HEK293 (cell line): ENCODE measurements at regions not wholly inside any gene's neighbourhood (a gene's known extent, or its start where the extent isn't known, plus 50 kb on each side); places are given as distances from the start of the nearest gene placed in this dataset.

Experiments used
- CTCF ChIA-PET: fragments of 350-600 bp; formaldehyde crosslinking; extraction: SDS; loops from one replicate; lab custom pipeline; 2021; ENCODE audit warnings: antibody characterized with exemption; lab: Yijun Ruan, JAX
- POLR2A ChIA-PET: fragments of 300-600 bp; formaldehyde crosslinking; extraction: SDS; loops from one replicate; lab custom pipeline; 2020; ENCODE audit warnings: antibody characterized with exemption, inconsistent platforms; lab: Yijun Ruan, JAX
- H3K27ac ChIP-seq: fragments of 200-500 bp; sonication (Bioruptor generic); 2 replicates; pipeline ENCODE4 v1.5.1; 2014; ENCODE audit warnings: low read depth, low read length, control low read depth, inconsistent platforms; ENCODE audit errors: extremely low read depth
- H3K36me3 ChIP-seq, 2 experiments: fragments of 200-500 bp in 1 of 2; sonication (Bioruptor generic) in 1 of 2; 1 replicate in 1 of 2; 2 replicates in 1 of 2; pipeline ENCODE4 v1.5.1; 2014 to 2017; ENCODE audit warnings: inconsistent platforms in 2 of 2, low read length in 2 of 2; ENCODE audit not compliant: control insufficient read depth in 2 of 2, insufficient read depth in 1 of 2
- H3K4me1 ChIP-seq: fragments of 200-500 bp; sonication (Bioruptor generic); 2 replicates; pipeline ENCODE4 v1.5.1; 2014; ENCODE audit warnings: mild to moderate bottlenecking, low read length, inconsistent platforms; ENCODE audit not compliant: control insufficient read depth, insufficient read depth
- H3K4me3 ChIP-seq: 2 replicates; pipeline ENCODE4 v1.5.1; 2011; ENCODE audit warnings: low read depth, mild to moderate bottlenecking, control low read depth, low read length, moderate library complexity
- H3K9me3 ChIP-seq: fragments of 200-500 bp; sonication (Bioruptor generic); 2 replicates; pipeline ENCODE4 v1.5.1; 2014; ENCODE audit warnings: low read depth, low read length, inconsistent platforms; ENCODE audit not compliant: control insufficient read depth, insufficient read depth
- GLIS2 ChIP-seq: fragments of 450-650 bp; formaldehyde crosslinking; IDR thresholded peaks from 2 replicates; pipeline ENCODE4 v1.5.1; 2016; ENCODE audit warnings: missing biosample characterization, missing genetic modification characterization
- IKZF3 ChIP-seq: fragments of 450-650 bp; IDR thresholded peaks from 2 replicates; pipeline ENCODE4 v1.5.0; 2018; ENCODE audit warnings: missing biosample characterization, mild to moderate bottlenecking, missing genetic modification characterization, moderate library complexity
- KLF10 ChIP-seq: fragments of 450-650 bp; IDR thresholded peaks from 2 replicates; pipeline ENCODE4 v1.5.1; 2018; ENCODE audit warnings: missing biosample characterization, mild to moderate bottlenecking, missing genetic modification characterization
- KLF8 ChIP-seq: fragments of 450-650 bp; formaldehyde crosslinking; IDR thresholded peaks from 2 replicates; pipeline ENCODE4 v1.5.1; 2016; ENCODE audit warnings: missing biosample characterization, missing genetic modification characterization
- OSR2 ChIP-seq: fragments of 450-650 bp; formaldehyde crosslinking; IDR thresholded peaks from 2 replicates; pipeline ENCODE4 v1.5.1; 2016; ENCODE audit warnings: missing biosample characterization, missing genetic modification characterization
- SP2 ChIP-seq: fragments of 450-650 bp; formaldehyde crosslinking; IDR thresholded peaks from 2 replicates; pipeline ENCODE4 v1.5.1; 2016; ENCODE audit warnings: missing biosample characterization, missing genetic modification characterization
- TCF7L2 ChIP-seq: IDR thresholded peaks from 2 replicates; pipeline ENCODE4 v1.6.1; 2011; ENCODE audit warnings: low read depth, mild to moderate bottlenecking, inconsistent platforms, low read length, moderate library complexity, borderline replicate concordance
- YY1 ChIP-seq: fragments of 450-650 bp; formaldehyde crosslinking; IDR thresholded peaks from 2 replicates; pipeline ENCODE4 v1.5.1; 2018; ENCODE audit warnings: missing biosample characterization, missing genetic modification characterization
- ZBTB48 ChIP-seq: fragments of 450-650 bp; formaldehyde crosslinking; IDR thresholded peaks from 2 replicates; pipeline ENCODE4 v1.5.1; 2016; ENCODE audit warnings: missing biosample characterization, missing genetic modification characterization
- ZNF112 ChIP-seq: fragments of 450-650 bp; formaldehyde crosslinking; IDR thresholded peaks from 2 replicates; pipeline ENCODE4 v1.5.0; 2017; ENCODE audit warnings: missing biosample characterization, missing genetic modification characterization
- ZNF121 ChIP-seq: fragments of 450-650 bp; formaldehyde crosslinking; IDR thresholded peaks from 2 replicates; pipeline ENCODE4 v1.5.1; 2016; ENCODE audit warnings: missing biosample characterization, missing genetic modification characterization
- ZNF133 ChIP-seq: fragments of 450-650 bp; formaldehyde crosslinking; IDR thresholded peaks from 2 replicates; pipeline ENCODE4 v1.5.1; 2016; ENCODE audit warnings: missing biosample characterization, missing genetic modification characterization
- ZNF138 ChIP-seq: fragments of 450-650 bp; formaldehyde crosslinking; IDR thresholded peaks from 2 replicates; pipeline ENCODE4 v1.5.1; 2016; ENCODE audit warnings: missing biosample characterization, missing genetic modification characterization, borderline replicate concordance
- ZNF175 ChIP-seq: fragments of 450-650 bp; formaldehyde crosslinking; IDR thresholded peaks from 2 replicates; pipeline ENCODE4 v1.5.1; 2016; ENCODE audit warnings: missing biosample characterization, missing genetic modification characterization
- ZNF19 ChIP-seq: fragments of 450-650 bp; formaldehyde crosslinking; IDR thresholded peaks from 2 replicates; pipeline ENCODE4; 2016; ENCODE audit warnings: missing biosample characterization, missing genetic modification characterization, low read depth
- ZNF239 ChIP-seq: fragments of 450-650 bp; formaldehyde crosslinking; IDR thresholded peaks from 2 replicates; pipeline ENCODE4 v1.5.1; 2016; ENCODE audit warnings: missing biosample characterization, missing genetic modification characterization
- ZNF404 ChIP-seq: fragments of 450-650 bp; formaldehyde crosslinking; IDR thresholded peaks from 2 replicates; pipeline ENCODE4 v1.5.1; 2017; ENCODE audit warnings: missing biosample characterization, missing genetic modification characterization
- ZNF510 ChIP-seq: fragments of 450-650 bp; formaldehyde crosslinking; IDR thresholded peaks from 2 replicates; pipeline ENCODE4 v1.5.1; 2018; ENCODE audit warnings: mild to moderate bottlenecking, missing genetic modification characterization, missing biosample characterization; ENCODE audit not compliant: insufficient replicate concordance
- ZNF555 ChIP-seq: fragments of 450-650 bp; formaldehyde crosslinking; conservative IDR thresholded peaks from 2 replicates; pipeline ENCODE4 v1.5.1; 2017; ENCODE audit warnings: missing biosample characterization, mild to moderate bottlenecking, missing genetic modification characterization, inconsistent platforms
- ZNF560 ChIP-seq: fragments of 450-650 bp; formaldehyde crosslinking; IDR thresholded peaks from 2 replicates; pipeline ENCODE4 v1.5.1; 2017; ENCODE audit warnings: missing biosample characterization, missing genetic modification characterization, borderline replicate concordance
- ZNF610 ChIP-seq: fragments of 450-650 bp; formaldehyde crosslinking; IDR thresholded peaks from 2 replicates; pipeline ENCODE4 v1.5.1; 2016; ENCODE audit warnings: missing biosample characterization, missing genetic modification characterization, borderline replicate concordance
- ZNF623 ChIP-seq: fragments of 450-650 bp; formaldehyde crosslinking; IDR thresholded peaks from 2 replicates; pipeline ENCODE4 v1.5.1; 2016; ENCODE audit warnings: missing biosample characterization, missing genetic modification characterization
- ZNF626 ChIP-seq: fragments of 450-650 bp; sonication (Bioruptor Pico); formaldehyde crosslinking; IDR thresholded peaks from 2 replicates; pipeline ENCODE4 v1.5.1; 2018; ENCODE audit warnings: missing biosample characterization, missing genetic modification characterization, inconsistent platforms
- ZNF654 ChIP-seq: fragments of 450-650 bp; formaldehyde crosslinking; IDR thresholded peaks from 2 replicates; pipeline ENCODE4 v1.5.1; 2016; ENCODE audit warnings: low read depth, missing biosample characterization, missing genetic modification characterization
- TF ChIP-seq, protein P1 (sequence below): fragments of 450-650 bp; formaldehyde crosslinking; IDR thresholded peaks from 2 replicates; pipeline ENCODE4 v1.5.1; 2017; ENCODE audit warnings: missing biosample characterization, mild to moderate bottlenecking, missing genetic modification characterization, moderate library complexity
- TF ChIP-seq, protein P2 (sequence below): fragments of 450-650 bp; formaldehyde crosslinking; IDR thresholded peaks from 2 replicates; pipeline ENCODE4 v1.5.1; 2016; ENCODE audit warnings: missing biosample characterization, missing genetic modification characterization
- TF ChIP-seq, protein P3 (sequence below): sonication (generic); formaldehyde crosslinking; IDR thresholded peaks from 2 replicates; pipeline ENCODE4 v1.8.1; 2022; ENCODE audit warnings: mild to moderate bottlenecking, moderate library complexity, missing genetic modification reagents
- TF ChIP-seq, protein P4 (sequence below): fragments of 450-650 bp; formaldehyde crosslinking; IDR thresholded peaks from 2 replicates; pipeline ENCODE4 v1.5.1; 2016; ENCODE audit warnings: missing biosample characterization, missing genetic modification characterization

DNA sequence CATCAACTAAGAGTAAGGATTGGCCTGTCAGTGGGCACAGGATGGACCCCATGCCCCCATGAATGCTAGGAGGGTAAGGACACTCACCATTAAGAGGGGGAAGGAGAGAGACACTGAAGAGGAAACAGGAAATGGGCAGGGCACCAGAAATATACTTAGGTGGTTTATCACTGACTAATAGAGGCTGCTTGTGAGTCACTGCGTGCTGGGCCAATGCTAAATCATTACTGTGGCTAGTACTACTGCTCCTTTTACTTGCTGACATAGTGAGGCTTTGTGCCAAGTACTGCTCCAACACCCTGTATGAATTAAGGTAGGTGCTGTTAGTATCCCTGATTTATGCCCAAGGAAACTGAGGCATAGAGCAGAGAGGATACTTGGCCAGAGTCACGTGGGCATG lies 130.4 kb upstream of the FRMPD4 start:
- Histone ChIP-seq H3K36me3 (no peaks in the 10 kb centered on the region), H3K27ac (no peak overlapping the region), H3K4me1 (no peaks in the 10 kb centered on the region; the same call in 1 of the 2 replicates), H3K4me3 (no peak overlapping the region), H3K9me3 (no peaks in the 10 kb centered on the region; the same call in 1 of the 2 replicates)
- POLR2A ChIA-PET, result no interaction called here
- CTCF ChIA-PET, result interaction anchor here (0.8 kb wide), 1 partner anchor 15 kb away, joined by 3 read pairs; no protein-coding TSS in a partner anchor
- TF ChIP-seq, protein P1, sequence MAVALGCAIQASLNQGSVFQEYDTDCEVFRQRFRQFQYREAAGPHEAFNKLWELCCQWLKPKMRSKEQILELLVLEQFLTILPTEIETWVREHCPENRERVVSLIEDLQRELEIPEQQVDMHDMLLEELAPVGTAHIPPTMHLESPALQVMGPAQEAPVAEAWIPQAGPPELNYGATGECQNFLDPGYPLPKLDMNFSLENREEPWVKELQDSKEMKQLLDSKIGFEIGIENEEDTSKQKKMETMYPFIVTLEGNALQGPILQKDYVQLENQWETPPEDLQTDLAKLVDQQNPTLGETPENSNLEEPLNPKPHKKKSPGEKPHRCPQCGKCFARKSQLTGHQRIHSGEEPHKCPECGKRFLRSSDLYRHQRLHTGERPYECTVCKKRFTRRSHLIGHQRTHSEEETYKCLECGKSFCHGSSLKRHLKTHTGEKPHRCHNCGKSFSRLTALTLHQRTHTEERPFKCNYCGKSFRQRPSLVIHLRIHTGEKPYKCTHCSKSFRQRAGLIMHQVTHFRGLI (tag by site-specific recombination), result no peak
- TF ChIP-seq ZNF133 (tag by site-specific recombination), result no peak
- TF ChIP-seq ZNF623 (tag by site-specific recombination), result no peak
- TF ChIP-seq ZNF239 (tag by site-specific recombination), result no peak
- TF ChIP-seq SP2 (tag by site-specific recombination), result no peak
- no peak for TF ChIP-seq KLF10 (tag by site-specific recombination)
- TF ChIP-seq ZNF112 (tag by site-specific recombination), result no peak
- TF ChIP-seq GLIS2, result no peak
- TF ChIP-seq OSR2, result no peak
- no peak for TF ChIP-seq TCF7L2
- no peak for TF ChIP-seq ZNF626 (tag by site-specific recombination)
- TF ChIP-seq YY1, result no peak
- no peak for TF ChIP-seq ZNF510 (tag by site-specific recombination)
- TF ChIP-seq, protein P2, sequence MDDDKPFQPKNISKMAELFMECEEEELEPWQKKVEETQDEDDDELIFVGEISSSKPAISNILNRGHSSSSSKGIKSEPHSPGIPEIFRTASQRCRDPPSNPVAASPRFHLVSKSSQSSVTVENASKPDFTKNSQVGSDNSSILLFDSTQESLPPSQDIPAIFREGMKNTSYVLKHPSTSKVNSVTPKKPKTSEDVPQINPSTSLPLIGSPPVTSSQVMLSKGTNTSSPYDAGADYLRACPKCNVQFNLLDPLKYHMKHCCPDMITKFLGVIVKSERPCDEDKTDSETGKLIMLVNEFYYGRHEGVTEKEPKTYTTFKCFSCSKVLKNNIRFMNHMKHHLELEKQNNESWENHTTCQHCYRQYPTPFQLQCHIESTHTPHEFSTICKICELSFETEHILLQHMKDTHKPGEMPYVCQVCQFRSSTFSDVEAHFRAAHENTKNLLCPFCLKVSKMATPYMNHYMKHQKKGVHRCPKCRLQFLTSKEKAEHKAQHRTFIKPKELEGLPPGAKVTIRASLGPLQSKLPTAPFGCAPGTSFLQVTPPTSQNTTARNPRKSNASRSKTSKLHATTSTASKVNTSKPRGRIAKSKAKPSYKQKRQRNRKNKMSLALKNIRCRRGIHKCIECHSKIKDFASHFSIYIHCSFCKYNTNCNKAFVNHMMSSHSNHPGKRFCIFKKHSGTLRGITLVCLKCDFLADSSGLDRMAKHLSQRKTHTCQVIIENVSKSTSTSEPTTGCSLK (tag by site-specific recombination), result no peak
- no peak for TF ChIP-seq IKZF3 (tag by site-specific recombination)
- TF ChIP-seq ZBTB48, result no peak

DNA sequence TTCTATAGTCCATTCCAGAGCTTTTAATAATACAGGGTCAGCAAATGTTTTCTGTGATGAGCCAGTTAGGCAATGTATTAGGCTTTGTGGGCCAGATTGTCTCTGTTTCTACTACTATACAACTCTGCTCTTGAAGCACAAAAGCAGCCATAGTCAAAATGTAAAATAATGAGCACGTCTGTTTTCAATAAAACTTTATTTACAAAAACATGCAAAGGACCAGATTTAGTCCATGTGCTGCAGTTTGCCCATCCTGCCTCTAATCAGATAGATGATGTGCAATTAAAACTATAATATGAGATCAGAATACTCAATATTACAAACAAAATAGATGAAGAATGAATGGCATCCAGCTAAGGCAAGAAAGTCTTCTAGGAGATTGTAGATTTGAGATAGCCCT lies 127.8 kb upstream of the FRMPD4 start:
- ChIA-PET CTCF (interaction anchor here (0.7 to 1.3 kb wide), 2 partner anchors 43 to 65 kb away, joined by 3 to 5 read pairs; no protein-coding TSS in a partner anchor), POLR2A (no interaction called here)
- TF ChIP-seq ZNF610 (tag by site-specific recombination) (no peak), ZNF121 (tag by site-specific recombination) (no peak), ZNF404 (tag by site-specific recombination) (no peak)
- Histone ChIP-seq H3K9me3 (no peaks in the 10 kb centered on the region; the same call in 1 of the 2 replicates), H3K27ac (no peak overlapping the region), H3K36me3 (no peaks in the 10 kb centered on the region), H3K4me1 (peaks cover 2% of the 10 kb centered on the region; the same call in 1 of the 2 replicates), H3K4me3 (no peak overlapping the region)

DNA sequence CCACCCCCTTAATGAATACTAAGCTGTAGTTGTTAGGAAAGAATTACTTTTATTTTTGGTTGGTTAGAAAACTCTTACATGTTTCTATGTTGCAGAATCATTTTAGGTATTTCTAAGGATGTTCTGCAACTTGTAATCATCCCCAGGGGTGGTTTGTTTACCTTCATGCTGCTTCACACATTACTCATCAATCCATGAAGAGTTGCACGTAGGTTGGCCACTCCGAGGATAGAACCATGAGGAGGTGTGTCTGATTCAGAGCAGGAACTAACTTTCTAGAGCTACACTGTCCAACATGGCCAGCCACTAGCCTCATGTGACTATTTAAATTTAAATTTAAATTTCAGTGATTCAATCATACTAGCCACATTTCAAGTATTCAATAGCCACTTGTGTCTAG lies 127.2 kb upstream of the FRMPD4 start:
- Histone ChIP-seq H3K27ac (no peak overlapping the region), H3K36me3 (no peaks in the 10 kb centered on the region), H3K4me1 (peaks cover 2% of the 10 kb centered on the region; the same call in 1 of the 2 replicates), H3K4me3 (no peak overlapping the region), H3K9me3 (no peaks in the 10 kb centered on the region; the same call in 1 of the 2 replicates)
- CTCF ChIA-PET, result interaction anchor here (0.7 to 1.3 kb wide), 3 partner anchors 44 to 792 kb away, joined by 3 to 5 read pairs (median 3); no protein-coding TSS in a partner anchor
- POLR2A ChIA-PET, result no interaction called here
- TF ChIP-seq ZNF175 (no peak), ZNF19 (tag by site-specific recombination) (no peak), KLF8 (tag by site-specific recombination) (no peak), ZNF138 (tag by site-specific recombination) (no peak), ZNF654 (tag by site-specific recombination) (no peak), ZNF560 (tag by site-specific recombination) (no peak), ZNF555 (no peak)
- TF ChIP-seq, protein P3, sequence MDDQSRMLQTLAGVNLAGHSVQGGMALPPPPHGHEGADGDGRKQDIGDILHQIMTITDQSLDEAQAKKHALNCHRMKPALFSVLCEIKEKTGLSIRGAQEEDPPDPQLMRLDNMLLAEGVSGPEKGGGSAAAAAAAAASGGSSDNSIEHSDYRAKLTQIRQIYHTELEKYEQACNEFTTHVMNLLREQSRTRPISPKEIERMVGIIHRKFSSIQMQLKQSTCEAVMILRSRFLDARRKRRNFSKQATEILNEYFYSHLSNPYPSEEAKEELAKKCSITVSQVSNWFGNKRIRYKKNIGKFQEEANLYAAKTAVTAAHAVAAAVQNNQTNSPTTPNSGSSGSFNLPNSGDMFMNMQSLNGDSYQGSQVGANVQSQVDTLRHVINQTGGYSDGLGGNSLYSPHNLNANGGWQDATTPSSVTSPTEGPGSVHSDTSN (CRISPR knock-in tag), result no peak
- TF ChIP-seq, protein P4, sequence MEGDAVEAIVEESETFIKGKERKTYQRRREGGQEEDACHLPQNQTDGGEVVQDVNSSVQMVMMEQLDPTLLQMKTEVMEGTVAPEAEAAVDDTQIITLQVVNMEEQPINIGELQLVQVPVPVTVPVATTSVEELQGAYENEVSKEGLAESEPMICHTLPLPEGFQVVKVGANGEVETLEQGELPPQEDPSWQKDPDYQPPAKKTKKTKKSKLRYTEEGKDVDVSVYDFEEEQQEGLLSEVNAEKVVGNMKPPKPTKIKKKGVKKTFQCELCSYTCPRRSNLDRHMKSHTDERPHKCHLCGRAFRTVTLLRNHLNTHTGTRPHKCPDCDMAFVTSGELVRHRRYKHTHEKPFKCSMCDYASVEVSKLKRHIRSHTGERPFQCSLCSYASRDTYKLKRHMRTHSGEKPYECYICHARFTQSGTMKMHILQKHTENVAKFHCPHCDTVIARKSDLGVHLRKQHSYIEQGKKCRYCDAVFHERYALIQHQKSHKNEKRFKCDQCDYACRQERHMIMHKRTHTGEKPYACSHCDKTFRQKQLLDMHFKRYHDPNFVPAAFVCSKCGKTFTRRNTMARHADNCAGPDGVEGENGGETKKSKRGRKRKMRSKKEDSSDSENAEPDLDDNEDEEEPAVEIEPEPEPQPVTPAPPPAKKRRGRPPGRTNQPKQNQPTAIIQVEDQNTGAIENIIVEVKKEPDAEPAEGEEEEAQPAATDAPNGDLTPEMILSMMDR (tag by site-specific recombination), result no peak
